ENCODE measurements at regions not wholly inside any gene's neighbourhood (a gene's known extent, or its start where the extent isn't known, plus 50 kb on each side); places are given as distances from the start of the nearest gene placed in this dataset.

GRCh38 chr17:33509331-33509730 is 216.2 kb upstream of the ASIC2 start:
- Histone ChIP-seq H3K27me3 (ENCODE audit: insufficient read depth, low read length) (no peaks in the 10 kb centered on the region), H3K27ac (ENCODE audit: low read depth, low read length, poor library complexity, severe bottlenecking) (no peak overlapping the region), H3K4me1 (ENCODE audit: insufficient read depth, low read length, severe bottlenecking) (no peaks in the 10 kb centered on the region), H2AFZ (ENCODE audit: low read length) (no peak overlapping the region), H3K9me3 (ENCODE audit: low read length) (no peaks in the 10 kb centered on the region), H3K36me3 (ENCODE audit: insufficient read depth, low read length) (no peaks in the 10 kb centered on the region), H3F3A (ENCODE audit: insufficient read depth, low read length) (no peaks in the 10 kb centered on the region), H3K9me2 (ENCODE audit: low read depth, low read length) (no peaks in the 10 kb centered on the region), H3K9ac (ENCODE audit: low read length) (no peak overlapping the region), H4K20me1 (ENCODE audit: insufficient read depth, low read length) (no peaks in the 10 kb centered on the region), H3K79me2 (ENCODE audit: insufficient read depth, low read length) (no peaks in the 10 kb centered on the region), H3K4me2 (ENCODE audit: low read length) (no peak overlapping the region), H3K4me3 (ENCODE audit: low read depth, low read length, poor library complexity, severe bottlenecking) (no peak overlapping the region)
- TF ChIP-seq CTCF (IDR thresholded peaks at IDR 0.05; ENCODE audit: low read length), result no peak

- no peak overlapping the region for H3K4me3 ChIP-seq (ENCODE audit: low read depth, low read length, poor library complexity, severe bottlenecking)
- no peak overlapping the region for H3K4me2 ChIP-seq (ENCODE audit: low read length)
- no peaks in the 10 kb centered on the region for H3K4me1 ChIP-seq (ENCODE audit: insufficient read depth, low read length, severe bottlenecking)
- no peaks in the 10 kb centered on the region for H3K36me3 ChIP-seq (ENCODE audit: insufficient read depth, low read length)
- H2AFZ ChIP-seq (ENCODE audit: low read length), result no peak overlapping the region
- no peaks in the 10 kb centered on the region for H3K9me3 ChIP-seq (ENCODE audit: low read length)
- no peaks in the 10 kb centered on the region for H3F3A ChIP-seq (ENCODE audit: insufficient read depth, low read length)
- no peak overlapping the region for H3K27ac ChIP-seq (ENCODE audit: low read depth, low read length, poor library complexity, severe bottlenecking)
- TF ChIP-seq EZH2 (IDR thresholded peaks at IDR 0.05; ENCODE audit: borderline replicate concordance, low read length) (no peak), CTCF (IDR thresholded peaks at IDR 0.05; ENCODE audit: low read length) (no peak)
- no peaks in the 10 kb centered on the region for H3K9me2 ChIP-seq (ENCODE audit: low read depth, low read length)
- H3K9ac ChIP-seq (ENCODE audit: low read length), result no peak overlapping the region
- no peaks in the 10 kb centered on the region for H4K20me1 ChIP-seq (ENCODE audit: insufficient read depth, low read length)
- H3K79me2 ChIP-seq (ENCODE audit: insufficient read depth, low read length), result no peaks in the 10 kb centered on the region
- H3K27me3 ChIP-seq (ENCODE audit: insufficient read depth, low read length), result 0 out of 2 replicates have a peak, but pooled peaks cover 4% of the 10 kb centered on the region
Measured at GRCh38 chr17:33511670-33512069, 218.6 kb upstream of the ASIC2 start.

GRCh38 chr17:33512113-33512512 is 219.0 kb upstream of the ASIC2 start:
- H3K4me1 ChIP-seq (ENCODE audit: insufficient read depth, low read length, severe bottlenecking), result no peaks in the 10 kb centered on the region
- no peaks in the 10 kb centered on the region for H3K9me3 ChIP-seq (ENCODE audit: low read length)
- H3K4me3 ChIP-seq (ENCODE audit: low read depth, low read length, poor library complexity, severe bottlenecking), result no peak overlapping the region
- H4K20me1 ChIP-seq (ENCODE audit: insufficient read depth, low read length), result no peaks in the 10 kb centered on the region
- no peaks in the 10 kb centered on the region for H3K36me3 ChIP-seq (ENCODE audit: insufficient read depth, low read length)
- TF ChIP-seq EZH2 (IDR thresholded peaks at IDR 0.05; ENCODE audit: borderline replicate concordance, low read length), result no peak
- TF ChIP-seq CTCF (IDR thresholded peaks at IDR 0.05; ENCODE audit: low read length), result no peak
- H3K9me2 ChIP-seq (ENCODE audit: low read depth, low read length), result no peaks in the 10 kb centered on the region
- H3K4me2 ChIP-seq (ENCODE audit: low read length), result no peak overlapping the region
- H3K27ac ChIP-seq (ENCODE audit: low read depth, low read length, poor library complexity, severe bottlenecking), result no peak overlapping the region
- no peak overlapping the region for H2AFZ ChIP-seq (ENCODE audit: low read length)
- 0 out of 2 replicates have a peak, but pooled peaks cover 4% of the 10 kb centered on the region for H3K27me3 ChIP-seq (ENCODE audit: insufficient read depth, low read length)
- no peak overlapping the region for H3K9ac ChIP-seq (ENCODE audit: low read length)
- H3K79me2 ChIP-seq (ENCODE audit: insufficient read depth, low read length), result no peaks in the 10 kb centered on the region
- H3F3A ChIP-seq (ENCODE audit: insufficient read depth, low read length), result no peaks in the 10 kb centered on the region
